NCI-H2196 (cell line): ENCODE measurements at regions not wholly inside any gene's neighbourhood (a gene's known extent, or its start where the extent isn't known, plus 50 kb on each side); places are given as distances from the start of the nearest gene placed in this dataset.
A peak's percentile ranks its signal among the peaks of the same experiment; 100 is the strongest.

Source experiments
- DNase-seq: peaks from one replicate; lab custom pipeline; 2025; ENCODE audit not compliant: unreplicated experiment; lab: John Stamatoyannopoulos, UW

GRCh38 chr6:22017766-22018165 is 279.1 kb downstream of the PRL start:
- DNase-seq, result no peak

- DNase-seq, result no peak
These were observed 277.0 kb downstream of the PRL start for GRCh38 chr6:22019857-22020256.

DNA sequence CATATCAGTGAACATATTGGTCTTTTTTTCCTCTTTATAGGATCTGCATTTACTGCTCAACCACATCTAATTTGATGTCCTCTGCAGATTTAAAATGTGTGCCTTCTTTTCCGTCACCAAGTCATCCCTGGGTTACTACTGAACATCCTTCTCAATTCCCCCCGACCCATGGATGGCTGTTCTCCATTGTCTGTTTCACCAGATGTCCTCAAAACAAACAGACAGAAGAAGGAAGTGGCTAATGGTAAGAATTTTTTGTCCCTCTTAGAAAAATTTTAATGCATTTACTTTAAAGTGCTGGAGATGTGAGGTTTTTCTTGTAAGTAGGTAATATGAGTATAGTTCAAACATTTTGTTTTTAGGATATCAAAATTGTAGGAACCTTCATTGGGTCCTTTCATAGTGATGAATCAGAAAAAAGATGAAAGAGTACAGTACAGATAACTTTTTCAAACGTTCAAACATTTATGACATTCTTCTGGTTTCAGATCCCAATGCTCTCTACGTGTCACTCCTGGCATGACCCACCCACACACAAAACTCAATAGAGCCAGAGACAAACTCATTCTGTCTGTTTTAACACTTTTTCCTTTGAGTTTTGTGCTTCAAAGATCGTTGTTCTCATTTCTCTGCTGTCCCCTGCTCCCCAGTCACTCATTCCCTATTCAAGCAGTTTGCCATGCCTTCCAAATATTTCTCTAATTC is 276.4 kb downstream of the PRL start:
- no peak for DNase-seq

DNA sequence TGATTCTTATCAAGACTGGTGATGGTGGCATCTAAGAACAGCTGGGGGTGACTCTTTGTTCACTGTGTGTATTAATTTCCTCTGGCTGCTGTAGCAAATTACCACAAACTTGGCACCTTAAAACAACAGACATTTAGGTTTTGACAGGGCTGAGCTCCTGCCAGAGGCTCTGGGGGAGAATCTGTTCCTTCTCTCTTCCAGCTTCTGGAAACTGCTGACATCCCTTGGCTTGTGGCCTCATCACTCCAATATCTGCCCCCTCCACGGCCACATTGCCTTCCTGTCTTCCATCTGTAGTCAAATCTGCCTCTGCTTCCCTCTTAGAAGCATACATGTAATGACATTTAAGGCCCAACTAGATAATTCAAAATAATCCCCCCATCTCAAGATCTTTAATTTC is 274.9 kb downstream of the PRL start:
- no peak for DNase-seq

GRCh38 chr6:22023937-22024336 is 272.9 kb downstream of the PRL start:
- no peak for DNase-seq

DNA sequence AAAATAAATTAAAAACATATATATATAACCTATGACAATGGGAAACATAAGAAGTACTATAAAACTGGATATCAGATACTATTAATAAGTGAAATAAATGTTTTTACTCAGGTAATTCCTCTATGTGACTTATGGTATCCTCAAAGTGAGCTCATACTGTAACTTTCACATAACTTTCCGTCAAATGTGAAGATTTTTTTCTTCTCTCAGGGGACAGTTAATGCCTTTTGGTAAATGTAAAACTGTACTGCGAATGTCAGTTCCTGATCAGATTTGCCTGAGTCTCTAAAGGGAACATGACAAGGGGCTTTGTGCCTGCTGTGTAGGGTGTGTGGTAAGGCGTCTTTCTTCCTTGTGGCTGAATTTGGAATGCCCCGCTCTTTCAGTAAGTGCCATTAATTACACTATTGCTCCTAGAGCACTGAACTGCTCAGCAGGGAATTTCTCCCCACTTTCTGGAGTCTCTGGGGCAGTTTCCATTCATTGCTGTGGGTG is 271.8 kb downstream of the PRL start:
- DNase-seq, result no peak

DNA sequence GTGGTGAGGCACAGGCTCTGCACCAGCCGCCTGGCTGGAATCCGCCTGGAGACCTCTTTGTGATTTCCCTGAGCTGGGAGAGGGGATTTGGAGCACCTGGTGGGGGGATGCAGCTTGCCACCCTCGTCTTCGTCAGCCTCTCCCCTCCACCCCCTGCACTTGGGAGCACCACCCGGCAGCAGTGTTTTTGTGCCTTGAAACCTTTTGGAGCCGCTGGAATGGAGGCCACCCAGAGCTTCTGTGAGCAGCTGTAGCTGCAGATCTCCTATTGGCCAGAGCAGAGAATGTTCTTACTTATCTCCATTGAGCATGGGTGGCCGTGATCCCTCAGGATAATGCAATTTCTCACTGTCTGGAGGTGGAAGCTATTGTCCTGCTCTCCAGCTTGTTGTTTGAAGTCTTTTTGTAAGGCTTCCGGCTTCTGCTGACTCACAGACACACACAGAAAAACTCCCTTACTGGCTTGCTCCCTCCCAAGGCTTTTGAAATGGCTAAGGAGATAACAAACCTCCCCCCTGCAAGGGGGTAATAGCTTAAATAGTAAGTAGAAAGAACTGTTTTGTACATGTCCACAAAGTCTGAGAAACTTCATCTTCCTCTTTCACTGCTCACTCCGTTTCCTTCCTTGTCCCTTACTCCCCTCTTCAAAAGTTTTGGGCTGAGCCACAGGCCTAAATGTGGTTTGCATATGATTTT is 271.2 kb downstream of the PRL start:
- no peak for DNase-seq

DNA sequence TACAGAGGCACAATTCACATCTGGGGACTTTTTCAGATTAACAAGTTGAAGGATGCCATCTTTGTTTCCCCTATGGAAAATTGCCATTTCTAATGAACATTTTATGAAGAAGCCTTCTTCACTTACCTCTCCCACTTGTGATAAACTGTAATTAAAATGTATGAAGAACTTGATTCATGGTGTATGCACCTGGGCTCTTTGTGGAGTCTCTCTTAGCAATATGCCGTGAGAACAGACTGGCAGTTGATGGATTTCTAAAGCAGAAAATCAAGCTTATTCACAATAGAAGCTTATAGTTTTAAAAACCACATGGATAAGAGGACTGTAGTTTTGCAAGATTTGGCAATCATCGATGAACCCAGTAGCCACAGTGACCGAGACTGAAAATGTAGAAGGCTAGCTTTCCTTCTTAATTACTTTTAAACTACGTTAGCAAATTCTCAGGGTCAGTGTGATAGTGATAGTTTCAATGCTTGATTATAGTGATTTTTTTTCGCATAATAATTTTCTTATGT is 270.6 kb downstream of the PRL start:
- no peak for DNase-seq

- no peak for DNase-seq
These were observed 269.7 kb downstream of the PRL start for GRCh38 chr6:22027040-22027725.

DNA sequence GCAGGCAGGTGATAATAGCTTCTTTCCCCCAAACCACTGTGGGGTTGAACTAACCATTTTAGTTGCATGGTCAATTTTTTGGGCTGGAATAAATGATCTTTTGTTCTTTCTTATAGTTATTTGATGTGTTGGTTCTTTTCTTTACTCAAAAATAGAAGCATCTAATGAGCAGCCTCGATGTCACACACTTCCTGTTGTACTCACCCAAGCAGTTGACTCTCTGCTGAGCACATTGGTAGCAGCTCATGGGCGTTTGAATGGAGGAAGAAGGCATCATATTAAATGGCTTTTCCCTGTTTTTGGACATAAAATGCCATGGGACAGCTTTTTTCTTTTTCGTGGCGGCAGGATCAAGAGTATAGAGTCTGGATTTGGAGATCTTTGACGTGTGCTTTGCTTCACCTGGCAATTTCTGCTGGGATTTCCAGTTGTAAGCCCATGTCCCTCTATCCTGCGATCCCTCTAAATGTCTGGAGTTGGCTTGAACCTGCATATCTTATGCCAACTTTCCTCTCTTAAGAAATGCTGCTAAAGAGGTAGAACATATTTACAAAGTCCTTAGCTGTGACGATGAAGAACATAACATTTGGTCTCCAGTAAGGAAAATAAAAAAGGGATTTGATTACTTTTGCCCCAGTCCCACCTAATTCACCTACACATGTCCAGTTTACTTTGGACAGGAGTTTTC is 268.3 kb downstream of the PRL start:
- DNase-seq, result no peak

GRCh38 chr6:22029171-22029570 is 267.7 kb downstream of the PRL start:
- no peak for DNase-seq

DNA sequence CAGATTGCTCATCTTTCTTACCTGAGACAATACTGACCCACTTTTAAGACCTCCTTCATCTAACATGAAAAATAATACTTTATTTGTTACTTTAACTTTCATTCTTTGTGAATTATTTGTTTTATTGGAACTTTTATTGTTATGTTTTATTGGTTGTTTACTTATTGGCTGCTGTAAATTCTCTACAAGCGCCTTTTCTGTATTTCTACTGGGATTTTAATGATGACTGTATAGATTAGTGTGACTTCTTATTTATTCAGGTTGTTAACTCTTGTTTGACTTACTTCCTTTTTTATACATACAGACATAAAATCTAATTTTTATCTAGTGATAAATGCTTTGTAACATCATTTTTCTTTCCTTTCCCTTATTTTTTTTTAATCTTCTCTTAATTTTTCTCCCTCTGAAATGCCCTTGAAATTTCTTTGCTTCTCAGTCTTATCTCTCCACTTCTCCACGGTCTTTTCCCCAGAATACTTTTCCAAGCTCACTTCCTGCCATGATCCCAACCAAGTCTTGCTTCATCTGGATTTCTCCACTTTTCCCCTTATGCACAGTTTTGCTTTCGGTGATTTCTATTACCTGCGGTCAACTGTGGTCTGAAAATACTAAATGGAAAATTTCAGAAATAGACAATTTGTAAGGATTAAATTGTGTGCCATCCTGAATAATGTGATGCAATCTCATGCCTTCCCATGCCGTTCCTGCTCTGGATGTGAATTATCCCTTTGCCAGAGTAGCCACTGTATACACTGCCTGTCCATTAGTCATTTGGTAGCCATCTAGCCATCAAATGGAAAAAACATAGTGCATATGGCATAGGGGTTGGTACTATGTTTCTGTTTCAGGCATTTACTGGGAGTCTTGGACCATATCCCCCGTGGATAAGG is 265.9 kb downstream of the PRL start:
- DNase-seq, result no peak

DNA sequence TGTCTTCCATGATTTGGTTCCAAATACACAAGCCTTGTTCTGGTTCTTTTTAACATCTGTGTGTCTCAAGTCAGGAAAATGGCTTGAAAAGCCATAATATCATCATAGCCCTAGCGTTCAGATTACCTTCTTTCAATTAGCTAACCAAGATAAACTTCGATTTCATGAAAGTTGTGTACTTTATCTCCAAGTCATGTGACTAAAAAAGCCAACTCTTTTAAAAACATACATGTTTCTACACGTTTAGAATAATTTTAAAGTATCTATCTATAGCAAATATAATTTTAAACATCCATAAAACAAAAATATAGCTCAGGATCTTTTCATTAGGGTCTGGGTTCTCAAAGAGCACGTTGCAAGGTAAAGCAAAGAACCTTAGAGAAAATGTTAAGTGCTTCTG is 261.1 kb downstream of the PRL start:
- no peak for DNase-seq

DNA sequence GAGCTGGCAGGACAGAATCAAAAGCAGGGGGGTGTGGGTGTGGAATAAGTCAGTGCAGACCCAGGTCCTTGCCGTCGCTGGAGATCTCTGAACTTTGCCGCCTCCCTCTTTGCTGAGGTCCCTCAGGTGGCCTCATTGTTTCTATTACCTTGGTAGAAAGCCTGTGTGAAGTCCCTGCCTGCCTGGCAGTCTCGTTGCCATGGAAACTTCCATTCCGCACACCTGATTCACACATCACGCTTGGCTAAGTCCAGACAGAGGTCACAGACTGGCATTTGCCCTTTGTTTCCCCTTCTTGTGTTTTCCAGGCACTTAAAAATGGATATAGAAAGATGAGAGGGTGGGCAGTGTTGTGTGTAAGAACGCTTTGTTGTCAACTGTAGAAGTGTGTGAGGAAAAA is 260.6 kb downstream of the PRL start:
- peak; percentile 50 for DNase-seq

- no peak for DNase-seq
These were observed 260.1 kb downstream of the PRL start for GRCh38 chr6:22036699-22037098.

GRCh38 chr6:22041797-22042480 is 254.9 kb downstream of the PRL start:
- no peak for DNase-seq

GRCh38 chr6:22042706-22043105 is 254.1 kb downstream of the PRL start:
- no peak for DNase-seq

DNA sequence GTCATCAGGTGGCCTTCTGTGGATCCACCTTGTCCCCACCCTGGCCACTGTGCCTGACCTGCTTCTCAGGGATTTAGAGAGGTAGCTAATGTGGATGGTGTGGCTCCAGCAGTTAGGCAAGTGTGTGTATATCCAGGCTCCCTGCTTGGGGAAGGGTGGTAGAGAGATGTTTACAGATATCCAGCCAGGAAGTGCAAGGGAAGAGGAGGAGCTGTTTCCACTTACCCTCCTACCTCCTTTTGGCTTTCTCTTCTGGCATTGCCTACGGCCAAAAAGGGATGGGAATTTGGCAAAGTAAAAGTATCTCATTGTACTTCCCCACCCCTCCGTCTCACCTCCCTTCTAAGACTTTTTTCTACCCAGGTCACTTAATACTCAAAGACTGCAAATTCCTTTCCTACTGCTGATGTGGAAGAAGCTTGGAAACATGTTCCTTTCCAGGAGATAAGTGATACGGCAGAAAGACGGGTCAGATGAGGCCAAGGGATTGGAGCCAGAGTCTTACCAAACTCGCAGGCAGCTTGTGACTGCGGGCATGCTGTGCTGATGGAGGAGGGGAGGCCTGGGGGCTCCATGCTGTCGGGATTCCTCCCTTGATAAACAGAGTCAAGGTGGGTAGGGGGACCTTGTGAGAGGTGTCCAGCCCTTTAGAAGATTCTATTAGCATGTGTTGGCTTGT is 253.4 kb downstream of the PRL start:
- no peak for DNase-seq

GRCh38 chr6:22045261-22045912 is 251.4 kb downstream of the PRL start:
- no peak for DNase-seq
